Posterior cingulate gyrus (tissue), 11 donors: ENCODE measurements at regions not wholly inside any gene's neighbourhood (a gene's known extent, or its start where the extent isn't known, plus 50 kb on each side); places are given as distances from the start of the nearest gene placed in this dataset.

Source experiments
- DNase-seq, 10 donors: peaks; one replicate each; pipeline versions ENCODE4 v3.0.0 to v3.0.0-alpha.2; 2020 to 2021; ENCODE audit warnings: mixed read lengths in 3 of 10
- intact Hi-C: fragments of 100-400 bp; cut with DNase I; formaldehyde crosslinking; loops from one replicate; pipeline ENCODE4 v1.15.1; 2023

GRCh38 chr3:117150628-117151027 lies 441.0 kb downstream of the TUSC7 start:
- intact Hi-C loops, result no loop called here
- no peak for DNase-seq

- intact Hi-C loops, result no loop called here
- DNase-seq, result no peak
Measured at GRCh38 chr3:117160176-117160575, 450.6 kb downstream of the TUSC7 start.

- intact Hi-C loops, result no loop called here
- DNase-seq, result no peak
Measured at GRCh38 chr3:117161816-117162215, 452.2 kb downstream of the TUSC7 start.

GRCh38 chr3:117165176-117165575 lies 455.6 kb downstream of the TUSC7 start:
- intact Hi-C loops, result no loop called here

DNA sequence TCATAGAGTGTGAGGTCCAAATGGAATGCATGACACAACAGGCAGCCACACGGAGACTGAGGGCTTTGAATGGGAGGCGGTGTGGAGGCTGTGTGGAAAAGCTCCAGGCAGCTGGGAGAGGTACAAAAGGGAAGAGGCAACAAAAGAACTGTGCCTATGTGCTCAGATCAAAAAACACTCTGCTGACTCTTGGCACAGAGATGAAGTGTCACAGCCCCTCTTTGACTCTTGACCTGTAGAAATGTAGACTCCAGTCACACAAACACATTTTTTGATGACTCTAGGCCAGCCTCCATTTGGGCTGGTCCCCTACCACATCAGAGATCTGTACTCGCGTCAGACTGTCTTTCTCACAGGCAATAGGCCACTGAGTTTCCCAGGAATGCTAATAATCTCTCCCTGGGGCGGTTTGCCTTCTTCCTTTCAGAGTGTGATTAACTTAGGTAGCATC lies 456.0 kb downstream of the TUSC7 start:
- intact Hi-C loops, result no loop called here
- peak in 1 of 10 donors; percentile 45 for DNase-seq

More at GRCh38 chr3:117165176-117165575, 455.6 kb downstream of the TUSC7 start:
- DNase-seq, result no peak

- DNase-seq, result no peak
- intact Hi-C loops, result no loop called here
Measured at GRCh38 chr3:117168896-117169295, 459.3 kb downstream of the TUSC7 start.

- DNase-seq, result no peak
- intact Hi-C loops, result no loop called here
Measured at GRCh38 chr3:117170094-117170493, 460.5 kb downstream of the TUSC7 start.

- intact Hi-C loops, result no loop called here
- no peak for DNase-seq
Measured at GRCh38 chr3:117171124-117171523, 461.5 kb downstream of the TUSC7 start.

DNA sequence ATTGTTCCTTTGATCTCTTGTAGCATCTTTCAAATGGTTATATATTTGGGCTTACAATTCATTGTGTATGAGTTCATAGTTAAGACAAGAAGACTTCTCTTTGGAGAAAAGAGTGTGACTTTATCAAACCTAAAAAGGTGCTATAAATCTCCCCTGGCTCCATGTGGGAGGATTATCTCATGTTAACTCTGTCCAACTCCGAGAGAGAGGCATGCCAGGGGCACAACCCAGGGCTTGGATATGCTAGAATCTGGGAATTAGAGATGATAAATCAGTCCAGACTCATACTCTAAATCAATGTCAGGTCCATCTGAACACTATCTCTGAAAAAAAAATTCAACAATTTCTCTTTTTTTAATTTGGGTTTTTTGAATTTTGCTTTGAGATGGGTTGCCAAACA lies 462.8 kb downstream of the TUSC7 start:
- intact Hi-C loops, result no loop called here
- peak in 1 of 10 donors; percentile 33 for DNase-seq

GRCh38 chr3:117181222-117181621 lies 471.6 kb downstream of the TUSC7 start:
- no peak for DNase-seq
- intact Hi-C loops, result no loop called here

- no peak for DNase-seq
- intact Hi-C loops, result no loop called here
Measured at GRCh38 chr3:117184574-117184973, 475.0 kb downstream of the TUSC7 start.

GRCh38 chr3:117191245-117191644 lies 481.7 kb downstream of the TUSC7 start:
- intact Hi-C loops, result no loop called here
- no peak for DNase-seq

- no peak for DNase-seq
- intact Hi-C loops, result no loop called here
Measured at GRCh38 chr3:117192888-117193287, 483.3 kb downstream of the TUSC7 start.

DNA sequence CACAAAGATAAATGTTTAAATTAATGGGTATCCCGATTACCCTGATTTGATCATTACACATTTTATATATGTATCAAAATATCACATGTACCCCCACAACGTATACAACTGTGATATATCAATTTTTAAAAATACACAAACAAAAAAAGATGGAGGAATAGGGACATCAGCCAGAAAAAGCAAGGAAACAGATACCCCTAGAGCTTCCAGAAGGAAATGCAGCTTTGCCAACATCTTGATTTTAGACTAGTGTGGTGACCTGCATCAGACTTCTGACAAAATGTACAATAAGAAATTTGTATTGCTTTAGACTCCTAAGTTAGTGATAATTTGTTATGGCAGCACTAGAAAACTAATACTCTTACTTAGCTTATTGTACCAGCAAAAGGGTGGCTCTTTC lies 483.8 kb downstream of the TUSC7 start:
- no peak for DNase-seq
- intact Hi-C loops, result no loop called here

GRCh38 chr3:117195034-117195433 lies 485.5 kb downstream of the TUSC7 start:
- intact Hi-C loops, result no loop called here
- DNase-seq, result no peak

GRCh38 chr3:117200962-117201361 lies 491.4 kb downstream of the TUSC7 start:
- intact Hi-C loops, result no loop called here
- no peak for DNase-seq

- intact Hi-C loops, result no loop called here
- DNase-seq, result no peak
Measured at GRCh38 chr3:117201901-117202774, 492.6 kb downstream of the TUSC7 start.

- intact Hi-C loops, result no loop called here
- no peak for DNase-seq
Measured at GRCh38 chr3:117217355-117217754, 507.8 kb downstream of the TUSC7 start.

DNA sequence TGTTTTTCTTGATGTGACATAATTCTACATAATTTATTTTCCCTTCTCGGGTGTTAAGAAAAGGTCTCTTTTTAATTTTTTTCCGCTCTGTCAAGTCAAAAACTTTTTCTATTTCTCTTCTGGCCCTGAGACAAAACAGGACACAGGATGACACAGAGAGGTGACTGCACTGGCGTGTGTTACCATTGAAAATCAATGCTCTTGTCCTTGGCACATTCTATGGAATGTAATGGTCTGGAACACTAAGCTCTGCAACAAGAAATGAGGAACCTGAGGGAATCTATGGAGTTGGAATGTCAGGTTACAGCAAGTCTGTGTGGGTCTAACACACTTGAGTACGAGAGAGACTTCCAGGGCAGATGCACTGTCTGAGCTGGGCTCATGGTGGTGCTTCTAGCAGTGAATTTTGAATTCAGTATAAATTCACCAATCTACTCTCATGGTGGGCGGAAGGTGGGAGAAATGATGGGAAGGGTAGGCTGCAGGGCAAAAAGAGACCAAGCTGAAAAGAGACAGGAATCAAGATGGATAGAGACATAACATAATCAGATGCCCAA lies 508.3 kb downstream of the TUSC7 start:
- DNase-seq, result peak in 1 of 10 donors; percentile 13

DNA sequence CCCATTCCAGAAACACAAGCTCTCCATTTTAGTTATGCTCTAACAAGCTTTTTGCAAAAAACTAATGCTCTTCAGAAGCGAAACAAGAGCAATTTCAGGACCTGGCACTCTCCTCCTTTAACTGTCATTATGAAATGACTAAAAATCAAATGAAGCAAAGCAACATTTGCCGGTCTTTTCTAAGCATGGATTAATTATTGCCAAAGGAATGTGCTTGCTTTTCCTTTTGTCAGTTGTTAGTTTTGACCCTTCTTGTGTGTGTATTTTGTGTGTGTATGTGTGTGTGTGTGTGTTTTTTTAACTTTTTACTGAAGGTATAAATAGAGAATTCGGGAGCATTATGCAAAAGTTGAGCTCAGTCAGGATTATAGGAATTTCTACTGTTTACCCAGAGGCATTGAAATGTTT lies 509.1 kb downstream of the TUSC7 start:
- no peak for DNase-seq
- intact Hi-C loops, result no loop called here

More for the DNA sequence above, 508.3 kb downstream of the TUSC7 start:
- intact Hi-C loops, result no loop called here

DNA sequence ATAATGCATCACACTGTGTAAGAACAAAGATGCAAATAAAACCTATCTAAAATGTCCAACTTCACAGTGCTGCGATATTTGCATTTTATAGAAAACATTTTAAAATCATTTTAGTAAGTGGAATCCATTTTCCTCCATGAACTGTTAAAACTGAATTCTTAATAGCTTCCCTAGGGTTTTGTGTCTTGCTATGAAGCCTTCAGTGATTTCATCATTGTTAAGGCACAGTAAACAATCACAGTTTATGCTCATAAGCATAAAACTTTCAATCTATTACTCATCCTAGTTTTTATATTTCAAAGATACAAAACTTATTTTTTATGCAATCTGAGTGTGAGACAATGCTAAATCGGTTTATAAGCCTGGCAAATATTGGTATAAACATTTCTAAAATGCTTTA lies 509.7 kb downstream of the TUSC7 start:
- intact Hi-C loops, result no loop called here
- DNase-seq, result no peak

DNA sequence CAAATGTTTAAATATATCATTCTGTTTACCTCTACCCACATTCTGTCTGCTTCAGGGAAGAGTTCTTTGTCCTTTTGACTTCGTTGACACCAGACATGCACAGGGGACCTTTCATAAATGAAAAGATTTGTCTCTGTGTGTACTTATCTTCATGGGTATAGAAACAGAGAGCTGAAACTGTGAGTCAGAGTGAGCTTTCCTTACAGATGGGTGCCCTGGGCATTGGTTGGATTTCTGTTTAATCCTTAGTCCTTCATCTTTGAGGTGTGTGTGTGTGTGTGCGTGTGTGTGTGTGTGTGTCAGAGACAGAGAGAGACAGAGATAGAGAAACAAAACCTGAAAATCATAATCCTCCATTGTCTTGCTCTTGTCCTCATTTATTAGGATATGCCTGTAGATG lies 517.4 kb downstream of the TUSC7 start:
- intact Hi-C loops, result no loop called here
- DNase-seq, result no peak
